GM21825 (cell line): ENCODE measurements at regions not wholly inside any gene's neighbourhood (a gene's known extent, or its start where the extent isn't known, plus 50 kb on each side); places are given as distances from the start of the nearest gene placed in this dataset.
"Not testable (repeated sequence)": the region's sequence is repeated elsewhere in the genome, so short reads cannot be mapped to it uniquely, and the experiment has no call there.

Experiments
- ATAC-seq: cut with Tn5 transposase; IDR thresholded peaks from one replicate; pipeline ENCODE4 v1.9.1; 2021; ENCODE audit warnings: mild to moderate bottlenecking, moderate library complexity; ENCODE audit not compliant: unreplicated experiment

GRCh38 chr15:20244792-20245191 lies 296.8 kb downstream of the GOLGA6L6 start:
- ATAC-seq: not testable (repeated sequence)

- not testable (repeated sequence) for ATAC-seq
Measured at GRCh38 chr15:20243486-20244240, 297.9 kb downstream of the GOLGA6L6 start.

GRCh38 chr15:20240366-20240917 lies 301.2 kb downstream of the GOLGA6L6 start:
- not testable (repeated sequence) for ATAC-seq

GRCh38 chr15:20239186-20239585 lies 302.4 kb downstream of the GOLGA6L6 start:
- ATAC-seq: not testable (repeated sequence)

GRCh38 chr15:20237256-20238020 lies 304.2 kb downstream of the GOLGA6L6 start:
- not testable (repeated sequence) for ATAC-seq

GRCh38 chr15:20235728-20236127 lies 305.9 kb downstream of the GOLGA6L6 start:
- not testable (repeated sequence) for ATAC-seq

- ATAC-seq: not testable (repeated sequence)
Measured at GRCh38 chr15:20234006-20234540, 307.5 kb downstream of the GOLGA6L6 start.

GRCh38 chr15:20232457-20232856 lies 309.1 kb downstream of the GOLGA6L6 start:
- ATAC-seq: not testable (repeated sequence)

- not testable (repeated sequence) for ATAC-seq
Measured at GRCh38 chr15:20230656-20231055, 310.9 kb downstream of the GOLGA6L6 start.

GRCh38 chr15:20228791-20229190 lies 312.8 kb downstream of the GOLGA6L6 start:
- ATAC-seq: not testable (repeated sequence)

- ATAC-seq: not testable (repeated sequence)
Measured at GRCh38 chr15:20227119-20227853, 314.3 kb downstream of the GOLGA6L6 start.

GRCh38 chr15:20226531-20226930 lies 315.1 kb downstream of the GOLGA6L6 start:
- ATAC-seq: not testable (repeated sequence)

GRCh38 chr15:20221063-20221462 lies 320.5 kb downstream of the GOLGA6L6 start:
- ATAC-seq: not testable (repeated sequence)

- not testable (repeated sequence) for ATAC-seq
Measured at GRCh38 chr15:20219171-20219570, 322.4 kb downstream of the GOLGA6L6 start.

GRCh38 chr15:20215700-20216099 lies 325.9 kb downstream of the GOLGA6L6 start:
- ATAC-seq: not testable (repeated sequence)

GRCh38 chr15:20214101-20214500 lies 327.5 kb downstream of the GOLGA6L6 start:
- not testable (repeated sequence) for ATAC-seq

- ATAC-seq: not testable (repeated sequence)
Measured at GRCh38 chr15:20211508-20211907, 330.1 kb downstream of the GOLGA6L6 start.

GRCh38 chr15:20209973-20210372 lies 331.6 kb downstream of the GOLGA6L6 start:
- ATAC-seq: not testable (repeated sequence)

GRCh38 chr15:20207607-20208006 lies 334.0 kb downstream of the GOLGA6L6 start:
- ATAC-seq: not testable (repeated sequence)

GRCh38 chr15:20207198-20207597 lies 334.4 kb downstream of the GOLGA6L6 start:
- ATAC-seq: not testable (repeated sequence)
